GM19468 (cell line): ENCODE measurements at regions not wholly inside any gene's neighbourhood (a gene's known extent, or its start where the extent isn't known, plus 50 kb on each side); places are given as distances from the start of the nearest gene placed in this dataset.

Experiments used
- ATAC-seq: cut with Tn5 transposase; IDR thresholded peaks from one replicate; pipeline ENCODE4 v1.9.1; 2021; ENCODE audit warnings: mild to moderate bottlenecking, moderate library complexity, moderate number of reproducible peaks; ENCODE audit not compliant: unreplicated experiment; ENCODE audit errors: extremely low read depth

GRCh38 chr12:126191031-126191891, 1126.0 kb downstream of the AACS start:
- no peak for ATAC-seq

GRCh38 chr12:126191949-126192348, 1126.7 kb downstream of the AACS start:
- no peak for ATAC-seq

- no peak for ATAC-seq
These were observed 1128.0 kb downstream of the AACS start for GRCh38 chr12:126193190-126193589.

GRCh38 chr12:126196263-126196662, 1131.0 kb downstream of the AACS start:
- ATAC-seq: no peak

- no peak for ATAC-seq
These were observed 1133.3 kb downstream of the AACS start for GRCh38 chr12:126198516-126198915.

GRCh38 chr12:126198966-126199692, 1133.9 kb downstream of the AACS start:
- ATAC-seq: no peak

- ATAC-seq: no peak
These were observed 1136.8 kb downstream of the AACS start for GRCh38 chr12:126201981-126202537.

GRCh38 chr12:126204326-126204725, 1139.1 kb downstream of the AACS start:
- no peak for ATAC-seq

GRCh38 chr12:126210026-126210425, 1144.8 kb downstream of the AACS start:
- no peak for ATAC-seq

- no peak for ATAC-seq
These were observed 1145.2 kb downstream of the AACS start for GRCh38 chr12:126210448-126210847.

GRCh38 chr12:126212824-126213223, 1147.6 kb downstream of the AACS start:
- no peak for ATAC-seq

GRCh38 chr12:126218697-126219096, 1153.5 kb downstream of the AACS start:
- ATAC-seq: no peak

- ATAC-seq: no peak
These were observed 1153.9 kb downstream of the AACS start for GRCh38 chr12:126219139-126219538.

- no peak for ATAC-seq
These were observed 1154.5 kb downstream of the AACS start for GRCh38 chr12:126219654-126220279.

GRCh38 chr12:126224032-126224431, 1158.8 kb downstream of the AACS start:
- ATAC-seq: no peak

GRCh38 chr12:126228936-126229335, 1163.7 kb downstream of the AACS start:
- no peak for ATAC-seq

GRCh38 chr12:126232711-126233110, 1167.5 kb downstream of the AACS start:
- ATAC-seq: no peak

- ATAC-seq: no peak
These were observed 1168.4 kb downstream of the AACS start for GRCh38 chr12:126233625-126234024.

- ATAC-seq: no peak
These were observed 1178.7 kb downstream of the AACS start for GRCh38 chr12:126243814-126244440.

GRCh38 chr12:126247936-126248335, 1182.7 kb downstream of the AACS start:
- no peak for ATAC-seq
